H9 (cell line): ENCODE measurements at regions not wholly inside any gene's neighbourhood (a gene's known extent, or its start where the extent isn't known, plus 50 kb on each side); places are given as distances from the start of the nearest gene placed in this dataset.

Source experiments
- DNase-seq: peaks from one replicate; pipeline ENCODE4 v3.0.0-alpha.2; 2017
- H2AFZ ChIP-seq: one replicate; pipeline ENCODE4 v1.6.1; 2013; ENCODE audit warnings: mild to moderate bottlenecking, low read length, control low read depth, moderate library complexity
- H2AK5ac ChIP-seq: 2 replicates; pipeline ENCODE4 v1.6.1; 2013; ENCODE audit warnings: low read length, control low read depth, mixed read lengths; ENCODE audit not compliant: insufficient read length
- H2BK120ac ChIP-seq: one replicate; pipeline ENCODE4 v1.6.1; 2013; ENCODE audit warnings: low read depth, mild to moderate bottlenecking, low read length, control low read depth, inconsistent platforms; ENCODE audit not compliant: poor library complexity, severe bottlenecking
- H2BK12ac ChIP-seq: 2 replicates; pipeline ENCODE4 v1.6.1; 2013; ENCODE audit warnings: low read length, control low read depth, mixed read lengths, low read depth; ENCODE audit not compliant: insufficient read length
- H2BK15ac ChIP-seq: 2 replicates; pipeline ENCODE4 v1.6.1; 2013; ENCODE audit warnings: low read depth, low read length, control low read depth
- H2BK20ac ChIP-seq: one replicate; pipeline ENCODE4 v1.6.1; 2013; ENCODE audit warnings: low read depth, mild to moderate bottlenecking, low read length, control low read depth, inconsistent platforms; ENCODE audit not compliant: poor library complexity, severe bottlenecking
- H2BK5ac ChIP-seq: 2 replicates; pipeline ENCODE4 v1.6.1; 2013; ENCODE audit warnings: low read length, control low read depth, mixed read lengths; ENCODE audit not compliant: insufficient read length
- H3K14ac ChIP-seq: 2 replicates; pipeline ENCODE4 v1.6.1; 2013; ENCODE audit warnings: low read length, control low read depth; ENCODE audit not compliant: insufficient read depth
- H3K18ac ChIP-seq: 2 replicates; pipeline ENCODE4 v1.6.1; 2013; ENCODE audit warnings: low read depth, mild to moderate bottlenecking, mixed read lengths, low read length, control low read depth; ENCODE audit not compliant: insufficient read length
- H3K23ac ChIP-seq: 2 replicates; pipeline ENCODE4 v1.6.1; 2013; ENCODE audit warnings: low read length, control low read depth, mixed read lengths, low read depth; ENCODE audit not compliant: insufficient read length
- H3K23me2 ChIP-seq: 2 replicates; pipeline ENCODE4 v1.6.1; 2013; ENCODE audit warnings: low read depth, mild to moderate bottlenecking, mixed read lengths, low read length, control low read depth; ENCODE audit not compliant: insufficient read length, poor library complexity, severe bottlenecking
- H3K27ac ChIP-seq: 2 replicates; pipeline ENCODE4 v1.5.1; 2013; ENCODE audit warnings: low read length, control low read depth, mixed read lengths, low read depth; ENCODE audit not compliant: insufficient read length
- H3K27me3 ChIP-seq: 2 replicates; pipeline ENCODE4 v1.6.1; 2013; ENCODE audit warnings: low read length, control low read depth, inconsistent platforms; ENCODE audit not compliant: insufficient read depth
- H3K4ac ChIP-seq: 2 replicates; pipeline ENCODE4 v1.6.1; 2013; ENCODE audit warnings: low read depth, mild to moderate bottlenecking, control low read depth, inconsistent platforms, low read length, moderate library complexity
- H3K4me1 ChIP-seq: 2 replicates; pipeline ENCODE4 v1.6.1; 2013; ENCODE audit warnings: low read length, control low read depth, inconsistent platforms; ENCODE audit not compliant: insufficient read depth
- H3K4me2 ChIP-seq: 2 replicates; pipeline ENCODE4 v1.6.1; 2013; ENCODE audit warnings: low read length, control low read depth, mixed read lengths; ENCODE audit not compliant: insufficient read length, insufficient read depth
- H3K56ac ChIP-seq: 2 replicates; pipeline ENCODE4 v1.6.1; 2013; ENCODE audit warnings: low read depth, mild to moderate bottlenecking, mixed read lengths, low read length, control low read depth; ENCODE audit not compliant: insufficient read length
- H3K79me1 ChIP-seq: 2 replicates; pipeline ENCODE4 v1.6.1; 2013; ENCODE audit warnings: low read depth, mild to moderate bottlenecking, moderate library complexity, low read length, control low read depth, inconsistent platforms; ENCODE audit not compliant: insufficient read depth, poor library complexity, severe bottlenecking
- H3K79me2 ChIP-seq: 2 replicates; pipeline ENCODE4 v1.6.1; 2013; ENCODE audit warnings: low read length, control low read depth, inconsistent platforms; ENCODE audit not compliant: insufficient read depth
- H3K9ac ChIP-seq: 2 replicates; pipeline ENCODE4 v1.6.1; 2013; ENCODE audit warnings: low read length, control low read depth, mixed read lengths; ENCODE audit not compliant: insufficient read length; ENCODE audit errors: extremely low read depth
- H3K9me3 ChIP-seq: one replicate; pipeline ENCODE4 v1.6.1; 2013; ENCODE audit warnings: low read depth, low read length, inconsistent platforms; ENCODE audit not compliant: control insufficient read depth
- H3T11ph ChIP-seq: one replicate; pipeline ENCODE4 v1.6.1; 2013; ENCODE audit warnings: mild to moderate bottlenecking, low read length, control low read depth, inconsistent platforms
- H4K20me1 ChIP-seq: one replicate; pipeline ENCODE4 v1.6.1; 2013; ENCODE audit not compliant: control insufficient read depth, insufficient read length, insufficient read depth
- H4K5ac ChIP-seq: 2 replicates; pipeline ENCODE4 v1.6.1; 2013; ENCODE audit warnings: low read depth, mild to moderate bottlenecking, mixed read lengths, low read length, control low read depth; ENCODE audit not compliant: insufficient read length
- H4K8ac ChIP-seq: replicated peaks from 2 replicates; pipeline ENCODE4 v1.6.1; 2013; ENCODE audit warnings: low read length, control low read depth, mixed read lengths, low read depth; ENCODE audit not compliant: insufficient read length
- H4K91ac ChIP-seq: 2 replicates; pipeline ENCODE4 v1.6.1; 2013; ENCODE audit warnings: low read depth, mild to moderate bottlenecking, moderate library complexity, mixed read lengths, low read length, control low read depth; ENCODE audit not compliant: insufficient read length
- H3K27ac Mint-ChIP-seq, 3 experiments: 2 replicates in 2 of 3; 3 replicates in 1 of 3; pipeline ENCODE4 v1.8.0; 2020 to 2021; ENCODE audit warnings: mixed read lengths in 3 of 3, mild to moderate bottlenecking in 1 of 3, moderate library complexity in 1 of 3
- H3K27me3 Mint-ChIP-seq: 2 replicates; pipeline ENCODE4 v1.8.0; 2021; ENCODE audit warnings: low read depth, mild to moderate bottlenecking, moderate library complexity, mixed read lengths
- H3K36me3 Mint-ChIP-seq, 3 experiments: 2 replicates in 2 of 3; 3 replicates in 1 of 3; pipeline ENCODE4 v1.8.0; 2020 to 2021; ENCODE audit warnings: low read depth in 3 of 3, mixed read lengths in 3 of 3; ENCODE audit not compliant: insufficient read depth in 1 of 3
- H3K4me1 Mint-ChIP-seq, 2 experiments: 2 replicates each; pipeline ENCODE4 v1.8.0; 2020; ENCODE audit warnings: mixed read lengths in 2 of 2
- H3K4me3 Mint-ChIP-seq, 2 experiments: 2 replicates in 1 of 2; 3 replicates in 1 of 2; pipeline ENCODE4 v1.8.0; 2020 to 2021; ENCODE audit warnings: mild to moderate bottlenecking in 2 of 2, mixed read lengths in 2 of 2, moderate library complexity in 1 of 2
- H3K9me3 Mint-ChIP-seq, 2 experiments: 2 replicates in 1 of 2; 3 replicates in 1 of 2; pipeline ENCODE4 v1.8.0; 2020; ENCODE audit warnings: mild to moderate bottlenecking in 2 of 2, mixed read lengths in 2 of 2, moderate library complexity in 1 of 2
- CTCF ChIP-seq: fragments of 200-600 bp; sonication (generic); conservative IDR thresholded peaks from 3 replicates; pipeline ENCODE4 v1.8.0; 2021; ENCODE audit warnings: antibody characterized with exemption, mild to moderate bottlenecking
- WGBS: extraction: QIAGEN DNeasy Blood & Tissue Kit; methylation state at CpG from one replicate; pipeline ENCODE4 v1.1.7; 2013; ENCODE audit warnings: missing lambda C conversion rate, low lambda C conversion rate, mixed read lengths; ENCODE audit not compliant: insufficient read length; ENCODE audit errors: extremely low coverage; 5-methylcytosine and 5-hydroxymethylcytosine counted together

GRCh38 chr3:82088749-82089148 is 327.3 kb upstream of the GBE1 start:
- no peak overlapping the region for H3K4ac ChIP-seq
- no peak overlapping the region for H3T11ph ChIP-seq
- no CpG with 5 or more reads among the region's 3 CpGs for WGBS
- H4K91ac ChIP-seq = no peak overlapping the region
- H2BK15ac ChIP-seq = no peak overlapping the region
- H3K9ac ChIP-seq = no peak overlapping the region
- no peak overlapping the region for H3K14ac ChIP-seq
- peaks cover 5% of the 10 kb centered on the region; the same call in 1 of the 2 replicates for H3K4me1 ChIP-seq
- H4K20me1 ChIP-seq = no peaks in the 10 kb centered on the region
- DNase-seq = no peak
- no peaks in the 10 kb centered on the region for H3K27me3 ChIP-seq
- no peak overlapping the region for H3K18ac ChIP-seq
- H3K9me3 Mint-ChIP-seq = peaks cover 5% of the 10 kb centered on the region in 2 experiments; a peak in 3 of 5 replicates
- no peaks in the 10 kb centered on the region for H3K79me1 ChIP-seq
- no peak overlapping the region for H3K4me2 ChIP-seq
- H2BK5ac ChIP-seq = no peak overlapping the region
- no peak overlapping the region for H3K27ac ChIP-seq
- no peak overlapping the region for H3K23ac ChIP-seq
- H2AK5ac ChIP-seq = no peak overlapping the region
- TF ChIP-seq CTCF = no peak
- H2BK12ac ChIP-seq = no peak overlapping the region
- H2BK20ac ChIP-seq = no peak overlapping the region
- H3K9me3 ChIP-seq = no peaks in the 10 kb centered on the region
- H2AFZ ChIP-seq = no peak overlapping the region
- no peaks in the 10 kb centered on the region for H3K27me3 Mint-ChIP-seq
- no peak overlapping the region for H2BK120ac ChIP-seq
- no peak overlapping the region for H4K8ac ChIP-seq
- peaks cover 38% of the 10 kb centered on the region in 2 experiments for H3K4me1 Mint-ChIP-seq
- no peaks in the 10 kb centered on the region for H3K23me2 ChIP-seq
- H3K36me3 Mint-ChIP-seq = peaks cover 0 to 5% (median 0%) of the 10 kb centered on the region in 3 experiments; a peak in 3 of 7 replicates
- H3K27ac Mint-ChIP-seq = 0 out of 7 replicates have a peak overlapping the region, but pooled peaks of 1 of the 3 experiments have one; percentile 29
- H3K79me2 ChIP-seq = no peaks in the 10 kb centered on the region
- H4K5ac ChIP-seq = no peak overlapping the region
- no peak overlapping the region for H3K56ac ChIP-seq
- H3K4me3 Mint-ChIP-seq = no peak overlapping the region
